ENCODE measurements at regions not wholly inside any gene's neighbourhood (a gene's known extent, or its start where the extent isn't known, plus 50 kb on each side); places are given as distances from the start of the nearest gene placed in this dataset.

GRCh38 chr2:126507425-126507911 is 148.5 kb upstream of the GYPC start:
- H3K27me3 Mint-ChIP-seq, result peaks cover 2% of the 10 kb centered on the region
- no peaks in the 10 kb centered on the region for H3K36me3 Mint-ChIP-seq
- H3K27ac Mint-ChIP-seq, result no peak overlapping the region
- no peak for ATAC-seq (ENCODE audit: low read depth)
- H3K4me1 Mint-ChIP-seq, result no peaks in the 10 kb centered on the region
- POLR2A ChIA-PET, result no interaction called here
- H3K9me3 Mint-ChIP-seq, result no peaks in the 10 kb centered on the region
- no peak overlapping the region for H3K4me3 Mint-ChIP-seq
- DNase-seq, result no peak

- ATAC-seq (ENCODE audit: low read depth) (no peak), DNase-seq (no peak)
- Mint-ChIP-seq H3K4me3 (no peak overlapping the region), H3K9me3 (no peaks in the 10 kb centered on the region), H3K4me1 (no peaks in the 10 kb centered on the region), H3K27me3 (no peaks in the 10 kb centered on the region), H3K27ac (no peak overlapping the region), H3K36me3 (no peaks in the 10 kb centered on the region)
- POLR2A ChIA-PET, result no interaction called here
These were observed 145.6 kb upstream of the GYPC start for GRCh38 chr2:126510356-126510755.

GRCh38 chr2:126510960-126511359 is 145.0 kb upstream of the GYPC start:
- no peaks in the 10 kb centered on the region for H3K36me3 Mint-ChIP-seq
- POLR2A ChIA-PET, result no interaction called here
- no peak for ATAC-seq (ENCODE audit: low read depth)
- no peaks in the 10 kb centered on the region for H3K4me1 Mint-ChIP-seq
- no peaks in the 10 kb centered on the region for H3K27me3 Mint-ChIP-seq
- no peaks in the 10 kb centered on the region for H3K9me3 Mint-ChIP-seq
- no peak overlapping the region for H3K27ac Mint-ChIP-seq
- no peak overlapping the region for H3K4me3 Mint-ChIP-seq
- no peak for DNase-seq

GRCh38 chr2:126512026-126512425 is 143.9 kb upstream of the GYPC start:
- DNase-seq (no peak), ATAC-seq (ENCODE audit: low read depth) (no peak)
- Mint-ChIP-seq H3K27ac (no peak overlapping the region), H3K4me3 (no peak overlapping the region), H3K36me3 (no peaks in the 10 kb centered on the region), H3K9me3 (no peaks in the 10 kb centered on the region), H3K4me1 (no peaks in the 10 kb centered on the region), H3K27me3 (no peaks in the 10 kb centered on the region)
- POLR2A ChIA-PET, result no interaction called here

- no peaks in the 10 kb centered on the region for H3K36me3 Mint-ChIP-seq
- H3K27ac Mint-ChIP-seq, result no peak overlapping the region
- no peak for DNase-seq
- no peak overlapping the region for H3K4me3 Mint-ChIP-seq
- POLR2A ChIA-PET, result no interaction called here
- no peaks in the 10 kb centered on the region for H3K27me3 Mint-ChIP-seq
- H3K9me3 Mint-ChIP-seq, result no peaks in the 10 kb centered on the region
- ATAC-seq (ENCODE audit: low read depth), result no peak
- H3K4me1 Mint-ChIP-seq, result no peaks in the 10 kb centered on the region
These were observed 142.9 kb upstream of the GYPC start for GRCh38 chr2:126513033-126513432.

- ATAC-seq (ENCODE audit: low read depth) (no peak), DNase-seq (no peak)
- peaks cover 2% of the 10 kb centered on the region for H3K27me3 Mint-ChIP-seq
- no peaks in the 10 kb centered on the region for H3K9me3 Mint-ChIP-seq
- no peak overlapping the region for H3K4me3 Mint-ChIP-seq
- H3K27ac Mint-ChIP-seq, result no peak overlapping the region
- H3K4me1 Mint-ChIP-seq, result no peaks in the 10 kb centered on the region
- no peaks in the 10 kb centered on the region for H3K36me3 Mint-ChIP-seq
- POLR2A ChIA-PET, result no interaction called here
These were observed 140.5 kb upstream of the GYPC start for GRCh38 chr2:126515471-126515870.

- no peak for ATAC-seq (ENCODE audit: low read depth)
- Mint-ChIP-seq H3K27ac (no peak overlapping the region), H3K27me3 (peaks cover 6% of the 10 kb centered on the region), H3K4me3 (no peak overlapping the region), H3K9me3 (no peaks in the 10 kb centered on the region), H3K4me1 (no peaks in the 10 kb centered on the region), H3K36me3 (no peaks in the 10 kb centered on the region)
- POLR2A ChIA-PET, result no interaction called here
- no peak for DNase-seq
These were observed 137.8 kb upstream of the GYPC start for GRCh38 chr2:126518196-126518595.

GRCh38 chr2:126527836-126528490 is 128.0 kb upstream of the GYPC start:
- Mint-ChIP-seq H3K36me3 (no peaks in the 10 kb centered on the region), H3K9me3 (no peaks in the 10 kb centered on the region), H3K4me1 (peaks cover 1% of the 10 kb centered on the region), H3K27ac (no peak overlapping the region), H3K27me3 (peaks cover 5% of the 10 kb centered on the region), H3K4me3 (no peak overlapping the region)
- POLR2A ChIA-PET, result interaction anchor here (0.9 to 1.6 kb wide), 3 partner anchors 130 to 250 kb away, joined by 4 to 6 read pairs (median 4); no protein-coding TSS in a partner anchor
- DNase-seq (peak; percentile 53), ATAC-seq (ENCODE audit: low read depth) (peak; percentile 82)

GRCh38 chr2:126531029-126531428 is 124.9 kb upstream of the GYPC start:
- Mint-ChIP-seq H3K27me3 (no peaks in the 10 kb centered on the region), H3K4me3 (no peak overlapping the region), H3K9me3 (no peaks in the 10 kb centered on the region), H3K36me3 (no peaks in the 10 kb centered on the region), H3K4me1 (peaks cover 12% of the 10 kb centered on the region), H3K27ac (no peak overlapping the region)
- ATAC-seq (ENCODE audit: low read depth) (no peak), DNase-seq (no peak)
- POLR2A ChIA-PET, result no interaction called here

GRCh38 chr2:126534478-126534877 is 121.5 kb upstream of the GYPC start:
- Mint-ChIP-seq H3K27me3 (peaks cover under 1% of the 10 kb centered on the region), H3K9me3 (peaks cover under 1% of the 10 kb centered on the region), H3K27ac (peak overlapping the region; percentile 39), H3K4me3 (no peak overlapping the region), H3K4me1 (peaks cover 11% of the 10 kb centered on the region), H3K36me3 (no peaks in the 10 kb centered on the region)
- peak; percentile 71 for ATAC-seq (ENCODE audit: low read depth)
- peak; percentile 28 for DNase-seq
- POLR2A ChIA-PET, result no interaction called here

GRCh38 chr2:126535408-126535807 is 120.5 kb upstream of the GYPC start:
- Mint-ChIP-seq H3K27ac (no peak overlapping the region), H3K4me3 (no peak overlapping the region), H3K36me3 (no peaks in the 10 kb centered on the region), H3K4me1 (peaks cover 11% of the 10 kb centered on the region), H3K27me3 (peaks cover 6% of the 10 kb centered on the region), H3K9me3 (peaks cover 5% of the 10 kb centered on the region)
- no peak for DNase-seq
- no peak for ATAC-seq (ENCODE audit: low read depth)
- POLR2A ChIA-PET, result no interaction called here

GRCh38 chr2:126536605-126537200 is 119.3 kb upstream of the GYPC start:
- DNase-seq, result no peak
- POLR2A ChIA-PET, result no interaction called here
- Mint-ChIP-seq H3K27ac (no peak overlapping the region), H3K4me1 (peaks cover 11% of the 10 kb centered on the region), H3K27me3 (peaks cover 6% of the 10 kb centered on the region), H3K36me3 (no peaks in the 10 kb centered on the region), H3K9me3 (peaks cover 5% of the 10 kb centered on the region), H3K4me3 (no peak overlapping the region)
- no peak for ATAC-seq (ENCODE audit: low read depth)

- POLR2A ChIA-PET, result no interaction called here
These were observed 116.9 kb upstream of the GYPC start for GRCh38 chr2:126539101-126539500.

GRCh38 chr2:126542247-126542646 is 113.7 kb upstream of the GYPC start:
- Mint-ChIP-seq H3K36me3 (no peaks in the 10 kb centered on the region), H3K4me3 (no peak overlapping the region), H3K9me3 (peaks cover 13% of the 10 kb centered on the region), H3K27ac (no peak overlapping the region), H3K27me3 (peaks cover 10% of the 10 kb centered on the region), H3K4me1 (no peaks in the 10 kb centered on the region)
- no peak for ATAC-seq (ENCODE audit: low read depth)
- no peak for DNase-seq
- POLR2A ChIA-PET, result no interaction called here

More at GRCh38 chr2:126539101-126539500, 116.9 kb upstream of the GYPC start:
- Mint-ChIP-seq H3K4me3 (no peak overlapping the region), H3K36me3 (no peaks in the 10 kb centered on the region), H3K4me1 (peaks cover 9% of the 10 kb centered on the region), H3K27ac (no peak overlapping the region), H3K9me3 (peaks cover 13% of the 10 kb centered on the region), H3K27me3 (peaks cover 6% of the 10 kb centered on the region)
- DNase-seq, result no peak
- no peak for ATAC-seq (ENCODE audit: low read depth)

Measured in activated naive CD8-positive, alpha-beta T cell treated with anti-CD3 and anti-CD28 coated beads, Interleukin-2, amount 10 ng/mL, durations not matched to agents 7 days and 5 days (primary cell).